ENCODE measurements at regions not wholly inside any gene's neighbourhood (a gene's known extent, or its start where the extent isn't known, plus 50 kb on each side); places are given as distances from the start of the nearest gene placed in this dataset.

DNA sequence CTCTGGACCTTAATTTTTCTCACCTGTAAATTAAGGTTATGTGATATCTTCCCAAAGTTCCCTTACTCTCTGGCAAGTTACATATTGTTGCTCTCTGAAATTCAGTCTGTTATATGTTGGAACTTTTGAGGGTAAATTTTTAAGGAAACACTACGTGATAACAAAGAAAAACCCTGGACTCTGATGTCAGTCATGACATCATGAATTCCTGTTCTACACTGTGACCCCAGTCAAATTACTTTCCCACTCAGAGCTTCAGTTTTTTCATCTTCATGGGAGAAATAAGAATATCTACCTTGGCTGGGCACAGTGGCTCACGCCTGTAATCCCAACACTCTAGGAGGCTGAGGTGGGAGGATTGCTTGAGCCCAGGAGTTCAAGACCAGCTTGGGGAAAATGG, 164.6 kb upstream of the RALGAPA2 start:
- DNase-seq (ENCODE audit: low spot score), result no peak

DNA sequence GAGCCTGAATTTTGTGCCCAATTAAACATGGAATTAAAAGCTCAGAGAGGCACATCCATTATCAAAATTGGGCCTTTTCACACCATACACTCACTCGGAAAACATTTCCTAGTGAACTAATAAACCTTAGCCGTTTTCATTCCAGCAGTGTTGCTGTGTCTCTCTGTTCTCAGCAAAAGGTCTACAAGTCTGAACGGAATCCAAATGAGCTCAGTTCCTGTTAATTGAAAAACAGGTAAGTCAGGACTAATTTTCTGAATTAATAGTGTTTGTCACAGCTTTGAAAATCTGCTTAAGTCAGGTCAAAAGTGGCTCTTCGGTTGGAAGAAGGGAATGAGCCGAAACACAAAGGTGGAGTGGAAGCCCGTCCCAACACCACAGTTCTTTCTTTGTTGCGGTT, 163.3 kb upstream of the RALGAPA2 start:
- DNase-seq (ENCODE audit: low spot score), result no peak

DNA sequence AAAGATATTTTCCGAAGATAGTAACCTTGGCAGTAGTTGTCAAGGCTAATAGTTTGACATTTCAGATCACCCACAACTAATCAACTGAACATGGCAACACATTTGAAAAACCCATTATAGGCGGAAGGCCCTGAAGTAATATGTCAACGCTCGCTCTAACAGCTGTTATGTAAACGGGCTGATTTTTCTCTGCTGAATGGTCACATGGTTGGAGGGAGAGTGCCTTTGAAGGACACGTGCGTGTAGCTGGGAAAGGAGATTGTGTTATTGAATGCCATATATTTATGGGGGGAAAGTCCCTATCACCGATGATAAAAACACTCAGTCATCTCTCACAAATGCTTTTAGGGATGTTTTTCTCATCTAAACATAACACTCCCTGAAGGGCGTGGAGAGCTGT, 160.0 kb upstream of the RALGAPA2 start:
- DNase-seq (ENCODE audit: low spot score), result no peak

DNA sequence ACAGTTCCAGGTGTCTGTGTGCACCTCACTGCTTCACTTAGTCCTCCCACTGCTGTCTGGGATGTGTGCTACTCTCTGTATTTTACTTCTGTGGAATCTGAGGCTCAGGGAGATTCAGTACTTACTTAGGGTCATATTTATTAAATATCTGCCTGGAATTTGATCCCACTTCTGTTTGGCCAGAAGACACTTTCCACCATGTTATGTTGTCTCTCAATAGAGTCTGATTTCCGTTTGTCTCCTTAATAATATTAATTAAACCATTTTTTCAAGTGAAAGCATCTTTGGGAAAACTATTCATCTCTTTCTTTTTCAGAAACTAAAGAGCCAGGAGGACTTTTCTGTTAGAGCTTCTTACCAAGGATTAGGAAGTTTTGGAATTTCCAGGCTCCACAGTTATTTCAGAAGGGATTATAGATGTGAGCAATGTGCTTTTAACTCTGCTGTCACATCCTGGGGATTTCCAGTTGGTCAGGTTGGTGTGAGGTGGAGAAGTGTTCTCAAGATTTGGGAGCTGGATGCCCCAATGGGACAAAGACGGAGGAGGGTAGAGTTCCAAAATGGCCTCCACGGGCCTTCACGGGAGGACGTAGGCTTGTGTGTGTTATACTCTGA, 156.8 kb upstream of the RALGAPA2 start:
- DNase-seq (ENCODE audit: low spot score), result no peak

DNA sequence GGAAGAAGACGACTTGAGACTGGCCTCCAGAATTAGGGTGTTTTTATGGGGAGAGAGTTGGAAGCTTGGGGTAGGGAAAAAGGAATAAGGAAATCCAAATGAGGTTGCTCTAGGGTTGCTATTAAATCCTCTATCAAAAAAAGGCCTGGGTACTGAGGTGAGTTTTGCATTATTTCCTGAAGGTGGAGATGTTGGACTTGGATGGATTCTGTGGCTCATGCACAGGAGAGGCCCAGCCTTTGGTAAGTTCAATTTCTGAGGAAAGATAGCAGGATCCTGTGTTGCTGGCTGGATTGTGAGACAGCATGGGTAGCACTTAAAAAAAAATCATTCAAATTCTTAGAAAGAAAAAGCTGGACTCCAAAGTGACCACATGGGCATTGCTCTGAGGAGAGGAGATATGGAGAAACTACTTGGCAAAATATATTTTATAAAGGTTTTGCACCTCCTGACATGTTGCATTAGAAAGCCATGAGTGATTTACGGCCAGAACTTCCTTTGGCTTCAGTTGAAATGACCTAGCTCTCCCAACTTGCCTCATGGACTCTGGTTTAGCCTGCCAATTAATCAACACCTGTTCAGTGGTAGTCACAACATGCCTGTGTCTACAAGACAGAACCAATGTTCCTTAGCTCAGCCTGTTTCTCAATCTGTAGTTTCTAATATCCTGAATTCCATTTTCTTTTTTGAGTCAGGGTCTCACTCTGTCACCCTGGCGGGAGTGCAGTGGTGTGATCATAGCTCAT, 152.1 kb upstream of the RALGAPA2 start:
- no peak for DNase-seq (ENCODE audit: low spot score)

DNA sequence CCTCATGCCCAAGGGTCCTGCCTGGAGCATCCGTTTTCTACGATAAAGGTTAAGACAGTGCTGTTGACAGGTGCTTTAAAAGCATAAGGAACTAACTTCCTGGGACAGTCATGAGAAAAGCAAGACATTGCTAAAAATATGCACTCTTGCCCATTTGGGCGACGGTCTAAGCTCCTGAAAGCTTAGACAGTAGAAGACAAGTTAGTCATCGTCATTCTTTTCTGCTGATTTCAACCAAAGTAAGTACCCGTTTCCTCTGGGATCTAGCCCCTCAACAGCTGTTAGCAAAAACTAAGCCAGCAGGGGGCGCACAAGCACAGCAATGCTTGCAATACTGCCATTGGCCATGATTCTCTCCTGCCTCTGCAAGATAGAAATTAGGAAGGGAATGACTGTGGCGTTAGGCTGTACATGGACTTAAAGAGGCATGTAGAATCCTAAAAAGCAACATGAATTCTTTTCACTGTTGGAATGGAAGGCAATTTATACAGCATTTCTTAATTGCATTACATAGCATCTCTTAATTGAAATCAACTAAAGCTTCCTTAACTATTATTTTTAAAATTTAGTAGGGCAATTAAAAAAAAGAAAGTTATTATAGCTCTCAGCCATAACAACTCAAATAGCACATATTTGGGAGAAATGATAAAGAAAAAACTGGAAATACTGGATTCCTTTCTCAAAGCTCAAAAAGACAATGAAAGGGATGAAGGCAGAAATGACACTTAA, 147.8 kb upstream of the RALGAPA2 start:
- peak; percentile 71 for DNase-seq (ENCODE audit: low spot score)

DNA sequence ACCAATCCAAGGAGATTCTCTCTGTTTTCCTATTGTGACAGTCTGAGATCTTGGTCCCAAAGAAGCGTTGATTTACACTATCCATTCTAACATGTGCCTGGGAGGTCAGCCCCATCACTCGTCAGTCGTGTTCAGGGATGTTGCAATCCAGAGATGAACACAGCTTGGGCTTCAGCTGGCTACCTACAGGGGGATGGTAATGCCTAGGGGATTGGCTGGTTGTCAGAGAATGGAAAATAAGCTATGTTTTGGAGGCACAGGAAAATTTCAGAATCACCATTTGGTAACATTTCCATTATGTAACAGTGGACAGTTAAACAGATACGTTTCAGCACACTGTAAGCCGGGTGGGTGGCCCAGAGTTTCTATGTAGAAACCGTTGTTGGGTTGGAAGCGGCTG, 147.1 kb upstream of the RALGAPA2 start:
- DNase-seq (ENCODE audit: low spot score), result no peak

DNA sequence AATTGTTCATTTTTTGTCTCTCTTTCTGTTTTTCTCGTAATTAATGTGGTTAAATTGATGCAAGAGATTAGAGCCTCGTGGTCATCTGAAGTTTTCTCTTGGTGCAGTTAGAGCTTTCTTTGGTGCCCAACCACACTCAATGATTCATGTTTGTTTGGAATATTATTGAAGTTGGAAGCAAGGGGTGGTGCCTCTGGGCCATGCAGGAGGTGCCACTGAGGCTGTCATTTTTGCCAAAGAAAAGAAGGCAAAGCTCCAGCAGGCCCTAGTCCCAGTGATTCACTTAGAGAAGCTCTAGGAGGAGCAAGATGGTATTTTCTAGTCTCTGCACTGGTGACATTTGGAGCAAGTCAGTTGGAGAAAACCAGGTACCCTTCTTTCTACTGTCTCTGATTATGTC, 144.5 kb upstream of the RALGAPA2 start:
- DNase-seq (ENCODE audit: low spot score), result no peak

DNA sequence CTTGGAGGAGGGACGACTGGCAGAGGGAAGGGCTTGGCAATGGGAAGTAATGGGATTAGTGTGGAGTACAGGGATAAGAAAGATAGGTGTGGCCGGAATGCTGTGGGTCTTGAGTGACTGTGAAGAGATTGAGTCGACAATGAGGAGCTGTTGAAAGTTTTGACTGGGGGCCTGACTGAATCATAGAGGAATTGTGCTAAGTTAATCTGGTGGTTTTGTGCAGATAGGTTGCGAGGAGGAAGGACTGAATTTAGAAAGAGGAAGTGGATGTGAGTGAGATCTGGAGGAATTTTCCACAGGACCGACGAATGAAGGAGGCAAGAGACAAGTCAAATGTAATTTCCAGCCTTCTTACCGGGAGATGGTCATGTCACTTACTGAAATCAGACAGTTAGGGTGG, 143.9 kb upstream of the RALGAPA2 start:
- no peak for DNase-seq (ENCODE audit: low spot score)

DNA sequence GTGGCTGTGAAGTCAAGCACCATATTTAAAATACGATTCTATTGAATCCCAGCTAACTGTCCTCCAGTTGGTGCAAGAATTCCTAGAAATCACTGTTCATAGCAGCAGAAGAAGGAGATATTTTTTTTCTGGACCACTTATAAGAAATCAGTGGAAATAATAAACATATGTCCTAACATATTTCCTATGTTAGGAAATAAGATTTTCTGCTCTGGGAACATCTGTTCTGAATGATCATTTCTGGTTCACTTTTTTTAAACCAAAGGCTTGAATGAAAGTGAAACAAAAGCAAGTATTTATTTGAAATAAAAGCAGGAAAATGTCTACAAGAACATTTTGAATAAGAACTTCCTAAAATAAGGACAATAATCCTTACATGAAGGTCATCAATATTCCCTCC, 138.9 kb upstream of the RALGAPA2 start:
- DNase-seq (ENCODE audit: low spot score), result no peak

DNA sequence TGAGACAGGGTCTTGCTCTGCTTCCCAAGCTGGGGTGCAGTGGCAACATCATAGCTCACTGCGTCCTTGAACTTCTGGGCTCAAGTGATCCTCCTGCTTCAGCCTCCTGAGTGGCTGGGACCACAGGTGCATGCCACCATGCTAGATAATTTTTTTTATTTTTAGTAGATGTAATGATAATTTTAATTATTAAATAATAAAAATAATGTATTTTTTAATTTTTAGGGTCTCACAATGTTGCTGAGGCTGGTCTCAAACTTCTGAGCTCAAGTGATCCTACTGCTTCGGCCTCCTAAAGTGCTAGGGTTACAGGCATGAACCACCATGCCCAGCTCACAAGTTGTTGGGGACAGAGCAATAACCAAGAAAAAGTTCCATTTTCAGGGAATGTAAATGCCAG, 138.0 kb upstream of the RALGAPA2 start:
- DNase-seq (ENCODE audit: low spot score), result no peak

DNA sequence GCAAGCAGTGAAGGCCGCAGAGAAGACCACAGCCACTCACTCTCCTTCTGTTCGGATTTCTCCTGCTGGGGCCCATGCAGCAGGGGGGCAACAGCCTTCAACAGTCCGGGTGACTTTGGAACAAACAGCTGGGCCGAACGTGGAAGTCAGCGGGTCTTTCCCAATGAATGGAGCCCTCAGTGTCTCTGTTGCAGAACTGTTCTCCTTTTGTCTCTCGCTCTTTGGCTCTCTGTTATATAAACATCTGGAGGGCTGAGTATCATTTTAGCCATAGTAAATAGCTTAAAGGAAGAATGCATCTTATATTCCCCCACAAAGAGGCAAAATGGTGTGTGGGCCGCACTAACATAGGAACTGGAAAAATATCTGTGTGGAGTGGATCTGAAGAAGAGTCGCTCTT, 136.7 kb upstream of the RALGAPA2 start:
- no peak for DNase-seq (ENCODE audit: low spot score)

DNA sequence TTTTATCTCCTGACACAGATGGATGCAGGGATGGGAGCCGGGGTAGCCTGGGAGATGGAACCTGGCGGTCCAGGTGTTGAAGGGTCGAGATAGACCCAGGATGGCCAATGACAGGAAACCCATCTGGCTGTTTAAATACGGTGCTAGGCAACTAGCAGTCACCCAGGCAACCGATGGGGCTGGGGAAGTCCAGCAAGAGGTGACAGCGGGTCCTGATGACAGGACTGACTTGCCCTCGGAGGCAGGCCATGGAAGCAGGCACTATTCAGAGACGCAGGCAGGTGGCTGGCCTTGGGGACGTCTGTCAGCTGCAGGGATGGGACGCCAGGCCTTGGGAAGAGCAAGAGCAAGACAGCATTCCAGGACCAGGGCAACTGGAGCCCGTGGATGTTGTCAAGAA, 135.4 kb upstream of the RALGAPA2 start:
- DNase-seq (ENCODE audit: low spot score), result no peak

DNA sequence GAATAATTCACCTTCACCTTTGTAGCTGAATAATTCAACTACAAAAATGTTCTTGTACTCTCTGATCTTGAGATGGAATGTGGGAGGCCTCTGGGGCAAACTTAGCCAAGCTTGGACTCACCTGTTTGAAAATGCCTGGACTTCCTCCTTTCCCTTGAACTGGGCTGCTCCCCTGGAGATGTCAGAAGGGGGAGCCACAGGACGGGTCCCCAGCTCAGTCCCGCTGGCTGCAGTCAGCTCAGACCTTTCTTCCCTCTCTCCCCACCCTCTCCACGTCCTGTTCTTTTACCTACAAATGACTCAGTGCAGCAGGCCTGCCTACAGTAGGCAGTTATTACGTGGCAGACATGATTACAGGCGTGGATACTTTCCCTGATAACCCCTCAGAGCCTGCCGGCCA, 131.5 kb upstream of the RALGAPA2 start:
- no peak for DNase-seq (ENCODE audit: low spot score)

DNA sequence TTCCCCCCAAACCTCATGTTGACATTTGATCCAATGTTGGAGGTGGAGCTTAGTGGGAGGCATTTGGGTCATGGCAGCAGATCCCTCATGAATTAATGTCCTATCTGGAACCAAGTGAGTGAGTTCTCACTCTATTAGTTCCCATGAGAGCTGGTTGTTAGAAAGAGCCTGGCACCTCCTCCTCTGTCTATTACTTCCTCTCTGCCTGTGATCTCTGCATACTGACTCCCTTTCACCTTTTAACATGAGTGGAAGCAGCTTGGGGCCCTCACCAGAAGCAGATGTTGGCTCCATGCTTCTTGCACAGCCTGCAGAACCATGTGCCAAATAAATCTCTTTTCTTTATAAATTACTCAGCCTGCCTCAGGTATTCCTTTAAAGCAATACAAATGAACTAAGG, 127.3 kb upstream of the RALGAPA2 start:
- DNase-seq (ENCODE audit: low spot score), result no peak

DNA sequence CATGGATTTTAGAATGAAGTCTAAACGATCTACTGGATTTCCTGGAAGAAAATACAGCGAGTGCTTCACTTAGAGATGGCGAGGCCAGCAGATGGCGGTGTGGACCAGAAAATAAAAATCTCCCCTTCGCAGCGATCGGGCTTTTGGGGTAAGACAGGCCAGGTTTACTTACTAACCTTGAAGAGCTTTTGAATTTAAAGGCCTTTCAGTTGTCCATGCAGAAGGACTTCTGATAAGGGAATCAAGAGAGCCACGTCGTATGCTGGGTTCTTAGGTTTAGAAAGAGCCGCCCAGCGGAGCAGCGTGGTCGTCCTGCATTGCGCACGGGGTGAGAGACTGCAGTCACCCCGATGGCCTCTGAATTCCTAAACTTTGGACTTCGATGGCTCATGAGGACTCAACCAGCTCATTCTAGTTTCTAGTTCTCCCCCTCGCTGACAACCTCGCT, 125.2 kb upstream of the RALGAPA2 start:
- no peak for DNase-seq (ENCODE audit: low spot score)

DNA sequence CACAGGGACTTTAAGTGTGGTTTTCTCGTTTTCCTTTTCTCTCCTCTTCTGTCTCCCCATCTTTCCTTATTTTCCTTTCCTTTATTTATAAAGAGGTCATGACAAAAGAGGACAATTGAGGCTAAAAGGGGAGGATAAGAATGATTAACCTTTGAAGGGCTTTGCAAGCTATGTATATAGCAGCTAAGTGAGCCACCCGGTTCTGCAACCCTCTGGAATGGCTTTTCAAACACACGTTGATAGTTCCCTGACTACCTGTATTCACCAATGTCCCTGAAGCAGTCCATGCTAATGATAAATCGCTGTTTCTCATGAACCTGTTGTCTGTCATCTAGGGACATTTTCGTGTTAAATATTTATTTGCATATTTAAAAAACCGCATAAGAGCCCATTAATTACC, 124.4 kb upstream of the RALGAPA2 start:
- DNase-seq (ENCODE audit: low spot score), result no peak

DNA sequence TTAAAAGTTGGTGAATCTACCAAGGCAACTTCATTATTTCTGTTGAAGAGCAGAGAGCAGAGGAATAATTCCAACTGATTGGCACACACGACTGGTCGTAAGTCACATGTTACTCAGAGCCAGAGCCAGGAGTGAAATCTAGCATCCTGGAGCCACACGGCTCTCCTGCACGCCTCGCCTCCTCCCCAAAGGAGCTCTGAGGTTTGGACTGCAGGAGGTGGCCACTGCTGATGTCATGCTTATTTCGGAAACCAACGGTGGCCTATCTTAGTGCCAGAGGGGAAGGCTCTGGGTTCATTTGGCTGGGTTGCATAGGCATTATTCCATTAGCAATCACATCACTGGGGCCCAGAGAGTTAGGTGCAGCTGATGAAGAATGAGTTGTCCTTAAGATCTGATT, 123.5 kb upstream of the RALGAPA2 start:
- no peak for DNase-seq (ENCODE audit: low spot score)

DNA sequence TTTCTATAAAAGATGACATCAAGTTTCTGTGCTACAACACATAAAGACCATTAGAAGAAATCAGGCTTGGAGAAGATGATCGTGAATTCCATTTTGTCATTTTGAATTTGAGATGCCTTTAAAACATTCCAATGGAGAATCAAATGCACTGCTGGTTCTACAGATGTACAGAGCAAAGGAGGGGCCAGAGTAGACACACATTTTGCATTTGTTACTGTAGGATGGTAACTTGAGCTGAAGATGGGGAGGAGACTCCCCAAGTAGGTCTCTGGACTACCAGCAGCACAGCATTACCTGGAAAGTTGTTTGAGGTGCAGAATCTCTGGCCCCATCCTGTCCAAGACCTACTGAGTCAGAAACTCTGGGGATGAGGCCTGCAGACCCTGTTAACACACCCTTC, 121.6 kb upstream of the RALGAPA2 start:
- DNase-seq (ENCODE audit: low spot score), result no peak

DNA sequence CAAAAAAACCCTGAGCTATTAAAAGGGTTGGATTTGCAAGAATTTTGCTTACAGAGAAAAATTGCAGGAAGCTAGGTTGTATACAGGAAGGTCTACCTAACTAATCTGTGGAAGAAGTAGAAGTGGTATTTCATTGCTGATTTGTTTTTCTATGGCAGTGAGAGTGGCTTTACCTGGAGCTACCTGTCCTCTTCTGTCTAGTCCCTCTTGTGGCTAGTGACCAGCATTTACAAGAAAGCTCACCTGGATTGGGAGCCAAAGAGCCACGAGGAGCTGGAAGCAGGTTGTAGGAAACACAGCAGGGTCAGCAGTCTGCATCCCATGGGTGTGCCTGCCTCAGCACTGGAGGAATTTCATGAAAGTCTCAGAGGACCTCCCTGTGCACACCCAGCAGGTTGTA, 120.3 kb upstream of the RALGAPA2 start:
- DNase-seq (ENCODE audit: low spot score), result no peak

DNA sequence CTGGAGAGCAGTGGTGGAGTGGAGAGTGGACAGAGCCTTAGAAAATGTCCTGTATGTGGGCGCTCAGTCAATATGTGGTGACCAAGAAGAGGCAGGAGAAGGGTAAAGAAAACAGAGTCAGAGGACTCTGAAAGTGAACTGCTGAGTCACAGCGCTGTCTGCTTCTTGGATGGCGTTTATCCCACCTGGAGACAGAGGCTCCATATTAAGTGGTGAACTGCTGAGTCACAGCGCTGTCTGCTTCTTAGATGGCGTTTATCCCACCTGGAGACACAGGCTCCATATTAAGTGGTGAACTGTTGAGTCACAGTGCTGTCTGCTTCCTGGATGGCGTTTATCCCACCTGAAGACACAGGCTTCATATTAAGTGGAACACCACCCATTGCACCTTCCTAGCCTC, 119.3 kb upstream of the RALGAPA2 start:
- DNase-seq (ENCODE audit: low spot score), result no peak

DNA sequence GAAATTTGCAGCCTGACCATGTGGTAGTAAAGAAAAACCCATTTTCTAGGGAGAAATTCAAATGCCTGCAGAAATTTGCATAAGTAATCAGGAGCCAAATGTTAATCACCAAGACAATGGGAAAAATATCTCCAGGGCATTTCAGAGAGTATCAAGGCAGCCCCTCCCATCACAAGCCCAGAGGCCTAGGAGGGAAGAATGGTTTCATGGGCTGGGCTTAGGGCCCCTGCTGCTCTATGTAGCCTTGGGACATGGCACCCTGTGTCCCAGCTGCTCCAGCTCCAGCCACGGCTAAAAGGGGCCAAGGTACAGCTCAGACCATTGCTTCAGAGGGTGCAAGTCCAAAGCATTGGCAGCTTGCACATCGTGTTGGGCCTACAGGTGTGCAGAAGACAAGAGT, 117.2 kb upstream of the RALGAPA2 start:
- DNase-seq (ENCODE audit: low spot score), result no peak

DNA sequence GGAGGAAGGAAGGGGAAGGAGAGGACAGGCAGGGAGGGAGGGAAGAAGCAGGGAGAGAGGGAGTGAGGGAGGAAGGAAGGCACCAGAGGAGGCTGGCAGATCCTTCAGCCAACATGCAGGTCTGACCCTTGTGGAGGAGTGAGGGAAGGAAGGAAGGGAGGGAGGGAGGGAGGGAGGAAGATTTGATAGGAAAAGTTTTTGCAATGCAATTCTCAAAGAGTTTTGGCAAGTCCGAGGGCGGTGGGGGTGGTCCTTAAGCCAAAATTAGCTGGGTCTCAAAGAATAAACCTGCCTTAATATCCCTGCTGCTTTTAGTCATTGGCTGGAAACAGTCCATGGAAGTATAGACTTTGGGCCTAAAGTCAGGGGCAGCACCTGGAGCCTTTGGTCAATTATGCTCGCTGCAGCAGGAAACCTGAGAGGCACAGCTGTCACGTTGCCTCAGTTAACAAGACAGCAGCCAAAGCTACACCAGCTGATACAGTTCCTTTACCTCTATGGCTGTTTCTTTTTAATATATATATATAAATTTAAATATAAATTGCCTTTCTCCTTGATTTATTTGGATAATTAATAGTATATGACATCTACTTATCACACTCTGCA, 115.7 kb upstream of the RALGAPA2 start:
- no peak for DNase-seq (ENCODE audit: low spot score)

Measured in hematopoietic multipotent progenitor cell treated with erythropoietin and hydrocortisone succinate and interleukin-3 and kit ligand, for 17 days (in vitro differentiated cells).